ENCODE measurements at regions not wholly inside any gene's neighbourhood (a gene's known extent, or its start where the extent isn't known, plus 50 kb on each side); places are given as distances from the start of the nearest gene placed in this dataset.
A peak's percentile ranks its signal among the peaks of the same experiment; 100 is the strongest.

GRCh38 chr1:232682248-232682647 lies 52.3 kb upstream of the SIPA1L2 start:
- DNase-seq (no peak), ATAC-seq (no peak)
- H3K27ac ChIP-seq (ENCODE audit: low read length), result no peak overlapping the region
- no peaks in the 10 kb centered on the region for H3K4me1 ChIP-seq (ENCODE audit: control insufficient read depth, insufficient read depth, low read length)
- 32% methylated on average over 3 of the region's 4 CpGs for WGBS (ENCODE audit: insufficient coverage)
- H3K36me3 ChIP-seq (ENCODE audit: control insufficient read depth, insufficient read depth, low read length), result no peaks in the 10 kb centered on the region
- Mint-ChIP-seq H3K4me3 (no peak overlapping the region), H3K4me1 (no peaks in the 10 kb centered on the region), H3K36me3 (no peaks in the 10 kb centered on the region), H3K27me3 (ENCODE audit: low read depth in 2 of 2) (peaks cover 11 to 25% of the 10 kb centered on the region in 2 donors), H3K27ac (no peak overlapping the region), H3K9me3 (peaks cover 0 to 2% of the 10 kb centered on the region in 2 donors)
- H3K9me3 ChIP-seq (ENCODE audit: control insufficient read depth, insufficient read depth, low read length), result no peaks in the 10 kb centered on the region
- H3K27me3 ChIP-seq (ENCODE audit: control insufficient read depth, insufficient read depth, low read length), result no peaks in the 10 kb centered on the region
- intact Hi-C loops (cut with micrococcal nuclease), result no loop called here
- no peak for TF ChIP-seq CTCF (IDR thresholded peaks at IDR 0.05)
- H3K4me3 ChIP-seq (ENCODE audit: low read length), result no peak overlapping the region

GRCh38 chr1:232684371-232685105 lies 54.6 kb upstream of the SIPA1L2 start:
- Mint-ChIP-seq H3K27me3 (ENCODE audit: low read depth in 2 of 2) (peaks cover 11 to 15% of the 10 kb centered on the region in 2 donors), H3K4me3 (no peak overlapping the region), H3K36me3 (no peaks in the 10 kb centered on the region), H3K27ac (no peak overlapping the region), H3K4me1 (no peaks in the 10 kb centered on the region), H3K9me3 (peaks cover 0 to 2% of the 10 kb centered on the region in 2 donors)
- Histone ChIP-seq H3K36me3 (ENCODE audit: control insufficient read depth, insufficient read depth, low read length) (no peaks in the 10 kb centered on the region), H3K27ac (ENCODE audit: low read length) (no peak overlapping the region), H3K27me3 (ENCODE audit: control insufficient read depth, insufficient read depth, low read length) (no peaks in the 10 kb centered on the region), H3K4me3 (ENCODE audit: low read length) (no peak overlapping the region), H3K4me1 (ENCODE audit: control insufficient read depth, insufficient read depth, low read length) (no peaks in the 10 kb centered on the region), H3K9me3 (ENCODE audit: control insufficient read depth, insufficient read depth, low read length) (no peaks in the 10 kb centered on the region)
- TF ChIP-seq CTCF (IDR thresholded peaks at IDR 0.05), result no peak
- ATAC-seq (no peak), DNase-seq (no peak)
- WGBS (ENCODE audit: insufficient coverage), result 74% methylated on average over 3 of the region's 3 CpGs
- intact Hi-C loops (cut with micrococcal nuclease), result no loop called here

GRCh38 chr1:232686346-232686745 lies 56.4 kb upstream of the SIPA1L2 start:
- Histone ChIP-seq H3K27me3 (ENCODE audit: control insufficient read depth, insufficient read depth, low read length) (no peaks in the 10 kb centered on the region), H3K4me3 (ENCODE audit: low read length) (no peak overlapping the region), H3K4me1 (ENCODE audit: control insufficient read depth, insufficient read depth, low read length) (no peaks in the 10 kb centered on the region), H3K27ac (ENCODE audit: low read length) (no peak overlapping the region), H3K9me3 (ENCODE audit: control insufficient read depth, insufficient read depth, low read length) (no peaks in the 10 kb centered on the region), H3K36me3 (ENCODE audit: control insufficient read depth, insufficient read depth, low read length) (no peaks in the 10 kb centered on the region)
- H3K4me1 Mint-ChIP-seq, result peaks cover 8 to 13% of the 10 kb centered on the region in 2 donors
- peak in 1 of 3 donors; percentile 43 for ATAC-seq
- no peaks in the 10 kb centered on the region for H3K36me3 Mint-ChIP-seq
- TF ChIP-seq CTCF (IDR thresholded peaks at IDR 0.05), result no peak
- H3K27me3 Mint-ChIP-seq (ENCODE audit: low read depth in 2 of 2), result peaks cover 2 to 8% of the 10 kb centered on the region in 2 donors
- no peak overlapping the region for H3K27ac Mint-ChIP-seq
- DNase-seq, result no peak
- no peaks in the 10 kb centered on the region for H3K9me3 Mint-ChIP-seq
- H3K4me3 Mint-ChIP-seq, result no peak overlapping the region
- intact Hi-C loops (cut with micrococcal nuclease), result no loop called here
- WGBS (ENCODE audit: insufficient coverage), result 56% methylated on average over 4 of the region's 4 CpGs

- DNase-seq (no peak), ATAC-seq (no peak)
- Histone ChIP-seq H3K27me3 (ENCODE audit: control insufficient read depth, insufficient read depth, low read length) (no peaks in the 10 kb centered on the region), H3K9me3 (ENCODE audit: control insufficient read depth, insufficient read depth, low read length) (no peaks in the 10 kb centered on the region), H3K36me3 (ENCODE audit: control insufficient read depth, insufficient read depth, low read length) (no peaks in the 10 kb centered on the region), H3K4me1 (ENCODE audit: control insufficient read depth, insufficient read depth, low read length) (no peaks in the 10 kb centered on the region), H3K27ac (ENCODE audit: low read length) (no peak overlapping the region), H3K4me3 (ENCODE audit: low read length) (no peak overlapping the region)
- WGBS (ENCODE audit: insufficient coverage), result 96% methylated on average over 6 of the region's 6 CpGs
- no peak overlapping the region for H3K4me3 Mint-ChIP-seq
- no peaks in the 10 kb centered on the region for H3K36me3 Mint-ChIP-seq
- TF ChIP-seq CTCF (IDR thresholded peaks at IDR 0.05), result no peak
- H3K27ac Mint-ChIP-seq, result no peak overlapping the region
- H3K4me1 Mint-ChIP-seq, result peaks cover 8 to 13% of the 10 kb centered on the region in 2 donors
- intact Hi-C loops (cut with micrococcal nuclease), result no loop called here
- H3K9me3 Mint-ChIP-seq, result no peaks in the 10 kb centered on the region
- H3K27me3 Mint-ChIP-seq (ENCODE audit: low read depth in 2 of 2), result peaks cover 4 to 10% of the 10 kb centered on the region in 2 donors
Observed at GRCh38 chr1:232687304-232687703, 57.4 kb upstream of the SIPA1L2 start.
